K562 (cell line): ENCODE measurements at regions not wholly inside any gene's neighbourhood (a gene's known extent, or its start where the extent isn't known, plus 50 kb on each side); places are given as distances from the start of the nearest gene placed in this dataset.

ENCODE experiments used
- ATAC-seq: fragments of 200-7000 bp; cut with Tn5 transposase; 3 replicates; pipeline ENCODE4 v1.9.1; 2020; ENCODE audit warnings: moderate library complexity
- BruUV-seq: library from RNA; stranded (reverse); fragments of 400-500 nt; replicated peaks from 2 replicates; lab custom pipeline; 2021; lab: Mats Ljungman, UMichigan
- CTCF ChIA-PET: fragments of 300-600 bp; formaldehyde crosslinking; extraction: SDS; loops from one replicate; lab custom pipeline; 2021; ENCODE audit warnings: low intra/inter-chr PET ratio; lab: Yijun Ruan, JAX
- POLR2A ChIA-PET: fragments of 300-600, 350-650 bp; sonication (Branson Sonifier 250); formaldehyde crosslinking; extraction: SDS; loops from one replicate; lab custom pipeline; 2021; ENCODE audit warnings: antibody characterized with exemption, inconsistent platforms; lab: Yijun Ruan, JAX
- DNase-seq, 4 experiments: peaks; one replicate each; pipeline versions ENCODE4 v3.0.0 to v3.0.0-alpha.2; 2011 to 2018; ENCODE audit warnings: low spot score in 3 of 4, mixed read lengths in 3 of 4; ENCODE audit errors: extremely low read depth in 1 of 4
- FAIRE-seq: peaks from 2 replicates; lab custom pipeline; 2011; peaks lifted over from hg19 to GRCh38; lab: Jason Lieb, UNC
- H2AFZ ChIP-seq: 2 replicates; pipeline ENCODE4 v1.6.0; 2011; ENCODE audit warnings: low read depth, low read length, control low read depth, inconsistent platforms
- H3K27ac ChIP-seq: fragments of 200-600 bp; 3 replicates; pipeline ENCODE4 v1.8.0; 2011; ENCODE audit warnings: low read depth, mild to moderate bottlenecking, control low read depth, inconsistent platforms, low read length, moderate library complexity, mixed read lengths; ENCODE audit errors: extremely low read depth
- H3K27me3 ChIP-seq, 2 experiments: fragments of 300-600 bp in 1 of 2; 2 replicates in 1 of 2; 3 replicates in 1 of 2; pipeline versions ENCODE4 v1.6.0 to v1.8.0; 2011; ENCODE audit warnings: inconsistent platforms in 2 of 2, low read length in 2 of 2, mild to moderate bottlenecking in 1 of 2, mixed read lengths in 1 of 2, moderate library complexity in 1 of 2; ENCODE audit not compliant: control insufficient read depth in 2 of 2, insufficient read depth in 2 of 2
- H3K36me3 ChIP-seq: fragments of 300-600 bp; 3 replicates; pipeline ENCODE4 v1.8.0; 2011; ENCODE audit warnings: mild to moderate bottlenecking, low read length, inconsistent platforms; ENCODE audit not compliant: control insufficient read depth, insufficient read depth
- H3K4me1 ChIP-seq, 2 experiments: fragments of 200-600 bp in 1 of 2; replicated peaks in 1 of 2; 2 replicates in 1 of 2; 3 replicates in 1 of 2; pipeline versions ENCODE4 v1.5.1 to v1.8.0; 2011; ENCODE audit warnings: inconsistent platforms in 2 of 2, low read length in 2 of 2, mild to moderate bottlenecking in 1 of 2, mixed read lengths in 1 of 2, moderate library complexity in 1 of 2; ENCODE audit not compliant: control insufficient read depth in 2 of 2, insufficient read depth in 2 of 2
- H3K4me2 ChIP-seq: 2 replicates; pipeline ENCODE4 v1.6.1; 2011; ENCODE audit warnings: low read length, control low read depth, inconsistent platforms, mixed read lengths; ENCODE audit not compliant: insufficient read depth
- H3K4me3 ChIP-seq: fragments of 200-600 bp; sonication (generic), shearing (Covaris generic); 2 replicates; pipeline ENCODE4 v1.5.1; 2016; ENCODE audit warnings: control low read depth, inconsistent platforms
- H3K79me2 ChIP-seq: fragments of 200-600 bp; 3 replicates; pipeline ENCODE4 v1.8.0; 2011; ENCODE audit warnings: low read length, inconsistent platforms; ENCODE audit not compliant: control insufficient read depth, insufficient read depth
- H3K9ac ChIP-seq, 2 experiments: 2 replicates each; pipeline versions ENCODE4 v1.6.0 to v1.6.1; 2011; ENCODE audit warnings: low read depth in 2 of 2, low read length in 2 of 2, control low read depth in 1 of 2, inconsistent platforms in 1 of 2, mild to moderate bottlenecking in 1 of 2, mixed read lengths in 1 of 2; ENCODE audit not compliant: insufficient read depth in 1 of 2
- H3K9me1 ChIP-seq: one replicate; pipeline ENCODE4 v1.6.0; 2011; ENCODE audit warnings: inconsistent platforms, mild to moderate bottlenecking, low read length, moderate library complexity; ENCODE audit not compliant: control insufficient read depth, insufficient read depth
- H3K9me3 ChIP-seq: replicated peaks from 2 replicates; pipeline ENCODE4 v1.5.1; 2011; ENCODE audit warnings: low read depth, low read length, inconsistent platforms; ENCODE audit not compliant: control insufficient read depth, insufficient read depth
- H4K20me1 ChIP-seq: replicated peaks from 2 replicates; pipeline ENCODE4 v1.6.1; 2011; ENCODE audit warnings: low read length, inconsistent platforms, mixed read lengths; ENCODE audit not compliant: control insufficient read depth, insufficient read depth
- CBX3 ChIP-seq, 2 experiments: IDR thresholded peaks; 1 replicate in 1 of 2; 2 replicates in 1 of 2; pipeline ENCODE4 v1.6.1; 2012; ENCODE audit warnings: inconsistent platforms in 2 of 2, low read length in 2 of 2, borderline replicate concordance in 1 of 2, control low read depth in 1 of 2
- CBX5 ChIP-seq: IDR thresholded peaks from 2 replicates; pipeline ENCODE4 v1.6.1; 2014; ENCODE audit warnings: low read depth, borderline replicate concordance
- NR2C1 ChIP-seq, 2 experiments: fragments of 450-650 bp; IDR thresholded peaks; 2 replicates each; pipeline ENCODE4 v1.6.1; 2017; ENCODE audit warnings: mild to moderate bottlenecking in 2 of 2, antibody characterized with exemption in 1 of 2, inconsistent platforms in 1 of 2, missing compliant biosample characterization in 1 of 2, missing genetic modification characterization in 1 of 2
- STAT5B ChIP-seq: fragments of 250-450 bp; sonication (Bioruptor Pico); IDR thresholded peaks from 2 replicates; pipeline ENCODE4 v1.8.0; 2021; ENCODE audit warnings: mild to moderate bottlenecking, inconsistent platforms
- TAF1 ChIP-seq: IDR thresholded peaks from 2 replicates; pipeline ENCODE4 v1.6.1; 2011; ENCODE audit warnings: mild to moderate bottlenecking, low read length, moderate library complexity; ENCODE audit not compliant: insufficient read depth, control insufficient read depth, severe bottlenecking; ENCODE audit errors: extremely low read depth
- WGBS: fragments of 100-300 bp; shearing (Covaris generic); methylation state at CpG from one replicate; pipeline ENCODE4 v1.1.6; 2016; ENCODE audit warnings: low coverage, mixed read lengths; ENCODE audit not compliant: insufficient coverage; ENCODE audit errors: missing lambda C conversion rate; 5-methylcytosine and 5-hydroxymethylcytosine counted together
- in situ Hi-C: fragments of 300-500 bp; cut with MboI; formaldehyde crosslinking; loops from 4 replicates; pipeline ENCODE4 v1.15.0; 2018; ENCODE audit warnings: inconsistent platforms, mixed read lengths
- intact Hi-C: fragments of 100-400 bp; cut with micrococcal nuclease; formaldehyde crosslinking; loops from 2 replicates; pipeline ENCODE4 v1.14.2; 2022
- TF ChIP-seq, protein P1 (sequence below), 2 experiments: fragments of 450-650 bp; conservative IDR thresholded peaks; 2 replicates each; pipeline ENCODE4 v1.6.1; 2017; ENCODE audit warnings: mild to moderate bottlenecking in 2 of 2, moderate library complexity in 2 of 2

- no peak for TF ChIP-seq STAT5B
- TF ChIP-seq, protein P1, sequence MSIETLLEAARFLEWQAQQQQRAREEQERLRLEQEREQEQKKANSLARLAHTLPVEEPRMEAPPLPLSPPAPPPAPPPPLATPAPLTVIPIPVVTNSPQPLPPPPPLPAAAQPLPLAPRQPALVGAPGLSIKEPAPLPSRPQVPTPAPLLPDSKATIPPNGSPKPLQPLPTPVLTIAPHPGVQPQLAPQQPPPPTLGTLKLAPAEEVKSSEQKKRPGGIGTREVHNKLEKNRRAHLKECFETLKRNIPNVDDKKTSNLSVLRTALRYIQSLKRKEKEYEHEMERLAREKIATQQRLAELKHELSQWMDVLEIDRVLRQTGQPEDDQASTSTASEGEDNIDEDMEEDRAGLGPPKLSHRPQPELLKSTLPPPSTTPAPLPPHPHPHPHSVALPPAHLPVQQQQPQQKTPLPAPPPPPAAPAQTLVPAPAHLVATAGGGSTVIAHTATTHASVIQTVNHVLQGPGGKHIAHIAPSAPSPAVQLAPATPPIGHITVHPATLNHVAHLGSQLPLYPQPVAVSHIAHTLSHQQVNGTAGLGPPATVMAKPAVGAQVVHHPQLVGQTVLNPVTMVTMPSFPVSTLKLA (conservative IDR thresholded peaks at IDR 0.05) = no peak
Observed at GRCh38 chr10:108166401-108166800, 1001.9 kb upstream of the SORCS1 start (continued).

DNA sequence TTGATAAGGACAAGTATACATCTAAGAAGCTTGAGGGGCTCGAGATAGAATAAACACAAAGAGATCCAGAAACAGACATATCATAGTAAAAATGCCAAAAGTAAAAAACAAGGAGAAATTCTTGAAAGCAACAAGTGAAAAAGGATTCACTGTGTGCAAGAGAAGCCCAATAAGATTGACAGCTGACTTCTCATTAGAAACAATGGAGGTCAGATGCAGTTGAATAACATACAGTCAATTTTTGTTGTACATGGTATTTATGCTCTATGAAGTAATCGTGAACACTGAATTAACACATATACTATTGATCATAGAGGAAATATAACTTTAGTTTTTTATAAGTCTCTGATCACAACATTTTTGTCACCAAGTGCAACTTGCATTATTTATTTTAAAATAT lies 982.8 kb upstream of the SORCS1 start:
- no peak overlapping the region for H3K9ac ChIP-seq
- 0% methylated on average over 2 of the region's 2 CpGs for WGBS
- DNase-seq = no peak
- no peak for FAIRE-seq
- H2AFZ ChIP-seq = no peak overlapping the region
- no peaks in the 10 kb centered on the region for H3K4me1 ChIP-seq
- no peak overlapping the region for H3K4me2 ChIP-seq
- intact Hi-C loops = no loop called here
- ATAC-seq = no peak
- no peaks in the 10 kb centered on the region for H3K79me2 ChIP-seq
- H3K9me1 ChIP-seq = no peaks in the 10 kb centered on the region
- CTCF ChIA-PET = interaction anchor here (0.7 kb wide), 1 partner anchor 218 kb away, joined by 3 read pairs; no protein-coding TSS in a partner anchor
- no peaks in the 10 kb centered on the region for H3K36me3 ChIP-seq
- no peaks in the 10 kb centered on the region for H3K27me3 ChIP-seq
- TF ChIP-seq NR2C1 (IDR thresholded peaks at IDR 0.05) (peak; percentile 18; the same call in 1 of the 2 replicates), NR2C1 (tag; IDR thresholded peaks at IDR 0.05) (peak; percentile 56; the same call in 1 of the 2 replicates), CBX5 (0 out of 2 replicates have a peak, but pooled peaks have one; percentile 43), CBX3 (IDR thresholded peaks at IDR 0.05; ENCODE audit: borderline replicate concordance in 1 of 2, low read length in 2 of 2) (peak in 1 of 2 experiments; percentile 38; a peak in 1 of 3 replicates), TAF1 (no peak)
- in situ Hi-C loops = no loop called here
- BruUV-seq = no TSS peak
- no peak overlapping the region for H3K27ac ChIP-seq
- POLR2A ChIA-PET = no interaction called here
- H3K4me3 ChIP-seq = no peak overlapping the region
- no peaks in the 10 kb centered on the region for H3K9me3 ChIP-seq
- H4K20me1 ChIP-seq = no peaks in the 10 kb centered on the region
